ENCODE measurements at regions not wholly inside any gene's neighbourhood (a gene's known extent, or its start where the extent isn't known, plus 50 kb on each side); places are given as distances from the start of the nearest gene placed in this dataset.

DNA sequence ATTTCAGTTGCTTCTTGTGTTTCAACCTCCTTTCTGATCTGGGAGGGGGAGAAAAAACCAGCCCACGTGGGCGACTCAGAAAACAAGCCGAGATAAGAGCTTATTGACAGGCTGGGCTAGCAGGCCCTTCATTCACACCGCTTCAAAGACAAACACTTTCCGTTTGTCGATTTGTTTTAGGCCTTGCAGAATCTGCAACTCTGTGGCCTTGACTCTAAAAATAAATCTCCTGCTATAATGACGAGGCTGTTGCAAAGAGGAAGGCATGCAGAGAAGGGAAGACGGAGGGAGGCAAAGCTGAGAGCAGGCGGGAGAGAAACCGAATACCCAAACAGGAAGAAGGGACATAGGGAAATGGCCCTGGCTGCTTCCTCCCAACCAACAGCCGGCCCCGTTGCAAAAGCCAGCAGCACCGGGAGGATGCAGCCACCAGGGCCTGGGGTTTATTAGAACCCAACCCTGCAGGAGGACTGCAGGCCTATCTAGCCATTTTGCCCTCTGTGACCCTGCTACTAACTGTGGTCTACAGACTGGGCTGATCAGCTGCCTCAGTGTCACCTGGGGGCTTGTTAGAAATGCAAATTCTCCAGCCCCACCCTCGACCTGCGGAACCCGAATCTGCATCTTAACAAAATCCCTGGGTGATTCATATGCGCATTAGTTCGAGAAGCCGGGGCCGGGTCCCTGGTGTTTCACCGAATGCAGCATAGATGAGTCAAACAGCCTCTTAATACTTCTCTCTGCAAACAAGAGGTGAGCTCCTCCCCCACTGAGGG lies 325.5 kb downstream of the BCOR start (continued):
- no peak for TF ChIP-seq ZKSCAN3 (CRISPR knock-in tag; IDR thresholded peaks at IDR 0.05)
- no peak for TF ChIP-seq ZNF282 (CRISPR knock-in tag; IDR thresholded peaks at IDR 0.05)
- TF ChIP-seq HOXB6 (CRISPR knock-in tag; IDR thresholded peaks at IDR 0.05; ENCODE audit: borderline replicate concordance): no peak
- no peak for TF ChIP-seq CHCHD3 (CRISPR knock-in tag; IDR thresholded peaks at IDR 0.05)
- no peak for TF ChIP-seq ATF7 (IDR thresholded peaks at IDR 0.05)
- no peak for TF ChIP-seq CUX1 (CRISPR knock-in tag; IDR thresholded peaks at IDR 0.05)
- TF ChIP-seq, protein P1, sequence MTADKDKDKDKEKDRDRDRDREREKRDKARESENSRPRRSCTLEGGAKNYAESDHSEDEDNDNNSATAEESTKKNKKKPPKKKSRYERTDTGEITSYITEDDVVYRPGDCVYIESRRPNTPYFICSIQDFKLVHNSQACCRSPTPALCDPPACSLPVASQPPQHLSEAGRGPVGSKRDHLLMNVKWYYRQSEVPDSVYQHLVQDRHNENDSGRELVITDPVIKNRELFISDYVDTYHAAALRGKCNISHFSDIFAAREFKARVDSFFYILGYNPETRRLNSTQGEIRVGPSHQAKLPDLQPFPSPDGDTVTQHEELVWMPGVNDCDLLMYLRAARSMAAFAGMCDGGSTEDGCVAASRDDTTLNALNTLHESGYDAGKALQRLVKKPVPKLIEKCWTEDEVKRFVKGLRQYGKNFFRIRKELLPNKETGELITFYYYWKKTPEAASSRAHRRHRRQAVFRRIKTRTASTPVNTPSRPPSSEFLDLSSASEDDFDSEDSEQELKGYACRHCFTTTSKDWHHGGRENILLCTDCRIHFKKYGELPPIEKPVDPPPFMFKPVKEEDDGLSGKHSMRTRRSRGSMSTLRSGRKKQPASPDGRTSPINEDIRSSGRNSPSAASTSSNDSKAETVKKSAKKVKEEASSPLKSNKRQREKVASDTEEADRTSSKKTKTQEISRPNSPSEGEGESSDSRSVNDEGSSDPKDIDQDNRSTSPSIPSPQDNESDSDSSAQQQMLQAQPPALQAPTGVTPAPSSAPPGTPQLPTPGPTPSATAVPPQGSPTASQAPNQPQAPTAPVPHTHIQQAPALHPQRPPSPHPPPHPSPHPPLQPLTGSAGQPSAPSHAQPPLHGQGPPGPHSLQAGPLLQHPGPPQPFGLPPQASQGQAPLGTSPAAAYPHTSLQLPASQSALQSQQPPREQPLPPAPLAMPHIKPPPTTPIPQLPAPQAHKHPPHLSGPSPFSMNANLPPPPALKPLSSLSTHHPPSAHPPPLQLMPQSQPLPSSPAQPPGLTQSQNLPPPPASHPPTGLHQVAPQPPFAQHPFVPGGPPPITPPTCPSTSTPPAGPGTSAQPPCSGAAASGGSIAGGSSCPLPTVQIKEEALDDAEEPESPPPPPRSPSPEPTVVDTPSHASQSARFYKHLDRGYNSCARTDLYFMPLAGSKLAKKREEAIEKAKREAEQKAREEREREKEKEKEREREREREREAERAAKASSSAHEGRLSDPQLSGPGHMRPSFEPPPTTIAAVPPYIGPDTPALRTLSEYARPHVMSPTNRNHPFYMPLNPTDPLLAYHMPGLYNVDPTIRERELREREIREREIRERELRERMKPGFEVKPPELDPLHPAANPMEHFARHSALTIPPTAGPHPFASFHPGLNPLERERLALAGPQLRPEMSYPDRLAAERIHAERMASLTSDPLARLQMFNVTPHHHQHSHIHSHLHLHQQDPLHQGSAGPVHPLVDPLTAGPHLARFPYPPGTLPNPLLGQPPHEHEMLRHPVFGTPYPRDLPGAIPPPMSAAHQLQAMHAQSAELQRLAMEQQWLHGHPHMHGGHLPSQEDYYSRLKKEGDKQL (CRISPR knock-in tag; IDR thresholded peaks at IDR 0.05; ENCODE audit: borderline replicate concordance): no peak
- TF ChIP-seq ZNF232 (CRISPR knock-in tag; IDR thresholded peaks at IDR 0.05): no peak
- TF ChIP-seq KAT8 (IDR thresholded peaks at IDR 0.05; ENCODE audit: low read depth): no peak
- TF ChIP-seq BHLHE40 (IDR thresholded peaks at IDR 0.05; ENCODE audit: low read length): no peak
- TF ChIP-seq EZH2 (IDR thresholded peaks at IDR 0.05; ENCODE audit: borderline replicate concordance, low read depth, low read length): no peak
- no peak for TF ChIP-seq KDM5B (IDR thresholded peaks at IDR 0.05; ENCODE audit: insufficient replicate concordance, low read depth, low read length)
- no peak for TF ChIP-seq ZNF436 (CRISPR knock-in tag; IDR thresholded peaks at IDR 0.05)
- TF ChIP-seq HNRNPUL1 (IDR thresholded peaks at IDR 0.05; ENCODE audit: low read length): no peak
- no peak for TF ChIP-seq THRAP3 (IDR thresholded peaks at IDR 0.05; ENCODE audit: borderline replicate concordance)
- TF ChIP-seq ZNF780A (CRISPR knock-in tag; IDR thresholded peaks at IDR 0.05): no peak
- TF ChIP-seq CAMTA2 (CRISPR knock-in tag; conservative IDR thresholded peaks at IDR 0.05): no peak
